ENCODE measurements at regions not wholly inside any gene's neighbourhood (a gene's known extent, or its start where the extent isn't known, plus 50 kb on each side); places are given as distances from the start of the nearest gene placed in this dataset.
"Not testable (repeated sequence)": the region's sequence is repeated elsewhere in the genome, so short reads cannot be mapped to it uniquely, and the experiment has no call there.

GRCh38 chr5:96294884-96295202 is 138.2 kb downstream of the PCSK1 start:
- TF ChIP-seq CTCF (IDR thresholded peaks at IDR 0.05; ENCODE audit: insufficient read depth, low read depth, low read length) = no peak
- no peak overlapping the region for H3K4me3 ChIP-seq (ENCODE audit: low read depth, low read length)
- no peak for DNase-seq (ENCODE audit: low read depth)

GRCh38 chr5:96293966-96294883 is 138.8 kb downstream of the PCSK1 start:
- TF ChIP-seq CTCF (IDR thresholded peaks at IDR 0.05; ENCODE audit: insufficient read depth, low read depth, low read length) = no peak
- DNase-seq (ENCODE audit: low read depth) = no peak
- no peak overlapping the region for H3K4me3 ChIP-seq (ENCODE audit: low read depth, low read length)

- TF ChIP-seq CTCF (IDR thresholded peaks at IDR 0.05; ENCODE audit: insufficient read depth, low read depth, low read length) = no peak
- H3K4me3 ChIP-seq (ENCODE audit: low read depth, low read length) = no peak overlapping the region
- peak; percentile 27 for DNase-seq (ENCODE audit: low read depth)
These were observed 140.3 kb downstream of the PCSK1 start for GRCh38 chr5:96292582-96293247.

GRCh38 chr5:96289287-96289686 is 143.8 kb downstream of the PCSK1 start:
- not testable (repeated sequence) for H3K4me3 ChIP-seq (ENCODE audit: low read depth, low read length); DNase-seq (ENCODE audit: low read depth)

GRCh38 chr5:96288845-96289185 is 144.2 kb downstream of the PCSK1 start:
- TF ChIP-seq CTCF (IDR thresholded peaks at IDR 0.05; ENCODE audit: insufficient read depth, low read depth, low read length) = no peak
- peak; percentile 90 for DNase-seq (ENCODE audit: low read depth)
- no peak overlapping the region for H3K4me3 ChIP-seq (ENCODE audit: low read depth, low read length)

GRCh38 chr5:96288166-96288844 is 144.7 kb downstream of the PCSK1 start:
- peak; percentile 51 for DNase-seq (ENCODE audit: low read depth)
- TF ChIP-seq CTCF (IDR thresholded peaks at IDR 0.05; ENCODE audit: insufficient read depth, low read depth, low read length) = no peak
- no peak overlapping the region for H3K4me3 ChIP-seq (ENCODE audit: low read depth, low read length)

- DNase-seq (ENCODE audit: low read depth) = no peak
- H3K4me3 ChIP-seq (ENCODE audit: low read depth, low read length) = no peak overlapping the region
- TF ChIP-seq CTCF (IDR thresholded peaks at IDR 0.05; ENCODE audit: insufficient read depth, low read depth, low read length) = no peak
These were observed 145.9 kb downstream of the PCSK1 start for GRCh38 chr5:96287136-96287535.

Data from fibroblast of villous mesenchyme (primary cell).